ENCODE measurements at regions not wholly inside any gene's neighbourhood (a gene's known extent, or its start where the extent isn't known, plus 50 kb on each side); places are given as distances from the start of the nearest gene placed in this dataset.

DNA sequence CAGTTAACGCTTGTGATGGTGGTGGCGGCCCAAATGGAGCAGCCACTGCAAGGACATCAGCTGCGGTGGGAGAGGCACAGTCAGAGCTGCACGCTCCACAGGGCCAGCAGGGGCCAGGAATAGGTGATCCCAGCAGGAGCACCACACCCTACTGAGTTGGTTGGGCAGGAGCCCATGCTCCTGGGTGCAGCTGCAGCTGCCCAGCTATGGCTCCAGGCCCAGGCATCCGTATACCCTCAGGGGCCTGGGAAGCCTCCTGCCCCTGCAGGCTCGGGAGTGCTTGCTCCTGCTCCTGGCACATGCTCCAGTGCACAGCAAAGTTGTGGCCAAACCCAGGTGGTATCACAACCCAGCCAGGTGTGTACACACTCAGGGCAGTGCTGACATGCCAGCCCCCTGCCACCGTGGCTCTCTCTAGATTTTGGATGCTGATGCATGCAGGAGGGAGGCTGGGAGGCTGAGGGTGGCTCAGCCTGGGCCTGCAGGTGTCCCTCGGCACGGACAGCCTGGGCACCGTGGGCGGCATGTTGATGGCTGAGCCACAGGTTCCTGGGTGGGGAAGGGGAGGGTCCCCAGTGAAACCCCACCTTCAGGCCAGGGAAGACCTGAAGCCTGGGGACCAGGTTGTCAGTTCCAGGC, 150.2 kb downstream of the CXXC4 start:
- TF ChIP-seq, protein P1, sequence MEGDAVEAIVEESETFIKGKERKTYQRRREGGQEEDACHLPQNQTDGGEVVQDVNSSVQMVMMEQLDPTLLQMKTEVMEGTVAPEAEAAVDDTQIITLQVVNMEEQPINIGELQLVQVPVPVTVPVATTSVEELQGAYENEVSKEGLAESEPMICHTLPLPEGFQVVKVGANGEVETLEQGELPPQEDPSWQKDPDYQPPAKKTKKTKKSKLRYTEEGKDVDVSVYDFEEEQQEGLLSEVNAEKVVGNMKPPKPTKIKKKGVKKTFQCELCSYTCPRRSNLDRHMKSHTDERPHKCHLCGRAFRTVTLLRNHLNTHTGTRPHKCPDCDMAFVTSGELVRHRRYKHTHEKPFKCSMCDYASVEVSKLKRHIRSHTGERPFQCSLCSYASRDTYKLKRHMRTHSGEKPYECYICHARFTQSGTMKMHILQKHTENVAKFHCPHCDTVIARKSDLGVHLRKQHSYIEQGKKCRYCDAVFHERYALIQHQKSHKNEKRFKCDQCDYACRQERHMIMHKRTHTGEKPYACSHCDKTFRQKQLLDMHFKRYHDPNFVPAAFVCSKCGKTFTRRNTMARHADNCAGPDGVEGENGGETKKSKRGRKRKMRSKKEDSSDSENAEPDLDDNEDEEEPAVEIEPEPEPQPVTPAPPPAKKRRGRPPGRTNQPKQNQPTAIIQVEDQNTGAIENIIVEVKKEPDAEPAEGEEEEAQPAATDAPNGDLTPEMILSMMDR (IDR thresholded peaks at IDR 0.05 in 2 of 3, conservative IDR thresholded peaks at IDR 0.05 in 1 of 3; ENCODE audit: borderline replicate concordance in 1 of 3, insufficient read depth in 1 of 3, low read depth in 2 of 3, low read length in 2 of 3) = no peak
- TF ChIP-seq EGR1 (IDR thresholded peaks at IDR 0.05; ENCODE audit: low read depth) (no peak), MAX (IDR thresholded peaks at IDR 0.05) (no peak), SP1 (IDR thresholded peaks at IDR 0.05; ENCODE audit: low read depth) (no peak), EZH2 (IDR thresholded peaks at IDR 0.05) (no peak), ZFX (IDR thresholded peaks at IDR 0.05) (no peak), POLR2AphosphoS5 (IDR thresholded peaks at IDR 0.05; ENCODE audit: low read depth, low read length) (no peak), EZH2phosphoT487 (IDR thresholded peaks at IDR 0.05; ENCODE audit: borderline replicate concordance) (no peak), CBX3 (IDR thresholded peaks at IDR 0.05; ENCODE audit: low read depth) (no peak), ZNF274 (IDR thresholded peaks at IDR 0.05; ENCODE audit: low read depth, low read length) (no peak), ZBTB33 (IDR thresholded peaks at IDR 0.05; ENCODE audit: extremely low read depth, insufficient replicate concordance, low read length) (no peak), RAD21 (IDR thresholded peaks at IDR 0.05; ENCODE audit: low read depth) (no peak)
